ENCODE measurements at regions not wholly inside any gene's neighbourhood (a gene's known extent, or its start where the extent isn't known, plus 50 kb on each side); places are given as distances from the start of the nearest gene placed in this dataset.

DNA sequence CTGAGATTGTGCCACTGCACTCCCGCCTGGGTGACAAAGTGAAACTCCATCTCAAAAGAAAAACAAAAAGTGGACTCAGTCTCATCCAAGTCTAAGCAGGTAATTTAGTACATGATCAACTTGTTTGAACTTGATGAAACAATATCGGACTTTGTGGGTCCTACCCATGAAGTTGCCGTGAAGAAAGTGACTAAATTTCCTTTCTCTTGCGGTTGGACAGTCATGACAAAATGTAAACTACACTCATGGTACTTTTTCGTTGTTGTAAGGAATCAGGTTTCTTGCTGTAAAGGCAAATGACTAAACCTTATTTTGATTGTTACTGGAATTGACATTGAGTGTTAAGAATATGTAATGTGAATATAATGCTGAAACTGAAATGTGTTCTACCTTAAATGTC, 164.5 kb upstream of the PLET1 start:
- Histone ChIP-seq H3K4me3 (ENCODE audit: low read depth, low read length) (no peak overlapping the region), H3K27ac (no peak overlapping the region), H3K4me1 (no peaks in the 10 kb centered on the region), H3K4me2 (ENCODE audit: low read length) (no peak overlapping the region), H2AFZ (no peak overlapping the region), H3K9ac (no peak overlapping the region), H3K36me3 (ENCODE audit: control insufficient read depth, insufficient read depth, low read length) (no peaks in the 10 kb centered on the region), H3K79me2 (no peaks in the 10 kb centered on the region), H3K9me3 (ENCODE audit: control insufficient read depth, low read length) (no peaks in the 10 kb centered on the region), H3K27me3 (ENCODE audit: control insufficient read depth, insufficient read depth, low read length) (no peaks in the 10 kb centered on the region)
- TF ChIP-seq CTCF (IDR thresholded peaks at IDR 0.05), result no peak

- Histone ChIP-seq H3K4me2 (ENCODE audit: low read length) (no peak overlapping the region), H3K36me3 (ENCODE audit: control insufficient read depth, insufficient read depth, low read length) (no peaks in the 10 kb centered on the region), H3K4me3 (ENCODE audit: low read depth, low read length) (no peak overlapping the region), H3K9ac (no peak overlapping the region), H3K9me3 (ENCODE audit: control insufficient read depth, low read length) (no peaks in the 10 kb centered on the region), H3K27me3 (ENCODE audit: control insufficient read depth, insufficient read depth, low read length) (no peaks in the 10 kb centered on the region), H3K4me1 (no peaks in the 10 kb centered on the region), H3K79me2 (no peaks in the 10 kb centered on the region), H2AFZ (no peak overlapping the region), H3K27ac (no peak overlapping the region)
- TF ChIP-seq CTCF (IDR thresholded peaks at IDR 0.05), result no peak
Observed at GRCh38 chr11:112437096-112437495, 176.4 kb upstream of the PLET1 start.

- H3K27ac ChIP-seq, result no peak overlapping the region
- no peak for TF ChIP-seq CTCF (IDR thresholded peaks at IDR 0.05)
- H3K4me1 ChIP-seq, result no peaks in the 10 kb centered on the region
- no peaks in the 10 kb centered on the region for H3K79me2 ChIP-seq
- H2AFZ ChIP-seq, result no peak overlapping the region
- H3K36me3 ChIP-seq (ENCODE audit: control insufficient read depth, insufficient read depth, low read length), result no peaks in the 10 kb centered on the region
- H3K4me3 ChIP-seq (ENCODE audit: low read depth, low read length), result no peak overlapping the region
- H3K4me2 ChIP-seq (ENCODE audit: low read length), result no peak overlapping the region
- H3K27me3 ChIP-seq (ENCODE audit: control insufficient read depth, insufficient read depth, low read length), result no peaks in the 10 kb centered on the region
- no peak overlapping the region for H3K9ac ChIP-seq
- no peaks in the 10 kb centered on the region for H3K9me3 ChIP-seq (ENCODE audit: control insufficient read depth, low read length)
Observed at GRCh38 chr11:112439614-112440013, 179.0 kb upstream of the PLET1 start.

DNA sequence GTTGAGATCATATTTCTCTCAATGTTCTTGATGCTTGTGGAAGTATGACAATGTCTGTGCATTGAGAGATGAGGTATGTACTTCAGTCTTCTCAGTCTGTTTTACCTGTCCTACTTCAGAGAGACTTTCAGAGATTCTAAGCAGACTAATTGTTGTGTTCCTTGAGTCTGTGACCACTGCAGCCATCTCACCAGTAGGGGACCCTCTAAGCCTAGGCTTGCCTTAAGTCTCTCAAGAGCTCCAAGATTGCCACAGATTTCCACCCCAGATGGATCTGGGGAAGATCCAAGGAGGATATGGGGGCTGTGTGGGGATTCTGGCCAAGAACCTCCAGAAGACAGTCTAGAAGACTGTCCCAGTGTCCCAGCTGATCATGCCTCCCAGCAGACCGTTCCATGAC, 179.9 kb upstream of the PLET1 start:
- no peaks in the 10 kb centered on the region for H3K9me3 ChIP-seq (ENCODE audit: control insufficient read depth, low read length)
- TF ChIP-seq CTCF (IDR thresholded peaks at IDR 0.05), result no peak
- H3K79me2 ChIP-seq, result no peaks in the 10 kb centered on the region
- no peak overlapping the region for H3K4me3 ChIP-seq (ENCODE audit: low read depth, low read length)
- no peaks in the 10 kb centered on the region for H3K27me3 ChIP-seq (ENCODE audit: control insufficient read depth, insufficient read depth, low read length)
- no peaks in the 10 kb centered on the region for H3K4me1 ChIP-seq
- no peak overlapping the region for H3K27ac ChIP-seq
- H2AFZ ChIP-seq, result no peak overlapping the region
- no peaks in the 10 kb centered on the region for H3K36me3 ChIP-seq (ENCODE audit: control insufficient read depth, insufficient read depth, low read length)
- no peak overlapping the region for H3K4me2 ChIP-seq (ENCODE audit: low read length)
- H3K9ac ChIP-seq, result no peak overlapping the region

GRCh38 chr11:112448168-112448567, 187.5 kb upstream of the PLET1 start:
- no peaks in the 10 kb centered on the region for H3K79me2 ChIP-seq
- H3K4me2 ChIP-seq (ENCODE audit: low read length), result no peak overlapping the region
- H2AFZ ChIP-seq, result no peak overlapping the region
- no peak overlapping the region for H3K27ac ChIP-seq
- no peak overlapping the region for H3K4me3 ChIP-seq (ENCODE audit: low read depth, low read length)
- no peaks in the 10 kb centered on the region for H3K4me1 ChIP-seq
- H3K36me3 ChIP-seq (ENCODE audit: control insufficient read depth, insufficient read depth, low read length), result no peaks in the 10 kb centered on the region
- no peaks in the 10 kb centered on the region for H3K9me3 ChIP-seq (ENCODE audit: control insufficient read depth, low read length)
- no peak for TF ChIP-seq CTCF (IDR thresholded peaks at IDR 0.05)
- no peaks in the 10 kb centered on the region for H3K27me3 ChIP-seq (ENCODE audit: control insufficient read depth, insufficient read depth, low read length)
- no peak overlapping the region for H3K9ac ChIP-seq
